ENCODE measurements at regions not wholly inside any gene's neighbourhood (a gene's known extent, or its start where the extent isn't known, plus 50 kb on each side); places are given as distances from the start of the nearest gene placed in this dataset.

DNA sequence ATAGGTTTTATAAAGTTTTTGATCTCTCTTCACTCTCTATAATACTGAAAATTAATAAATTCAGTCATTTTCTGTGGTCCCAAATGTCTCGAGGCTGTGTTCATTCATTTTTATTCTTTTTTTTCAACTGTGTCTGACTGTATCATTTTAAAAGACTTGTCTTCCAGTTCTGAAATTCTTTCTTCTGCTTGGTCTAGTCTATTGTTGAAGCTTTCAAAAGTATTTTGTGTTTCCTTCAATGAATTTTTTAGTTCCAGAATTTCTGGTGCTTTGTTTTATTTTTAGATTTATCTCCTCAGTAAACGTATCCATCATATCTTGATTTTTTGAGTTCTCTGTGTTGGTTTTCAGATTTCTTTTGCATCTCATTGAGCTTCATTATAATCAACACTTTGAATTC lies 161.0 kb upstream of the CHRM3 start:
- H3K4me3 ChIP-seq (replicated peaks in 1 of 3): no peak overlapping the region
- no peaks in the 10 kb centered on the region for H3K9me3 ChIP-seq
- DNase-seq: no peak
- no peak overlapping the region for H3K27ac ChIP-seq
- H3K27me3 ChIP-seq: no peaks in the 10 kb centered on the region
- WGBS, 2 donors: 89% methylated on average over 2 of the region's 2 CpGs
- intact Hi-C loops (cut with DNase I): no loop called here
- H3K4me1 ChIP-seq: no peaks in the 10 kb centered on the region
- no peak for TF ChIP-seq POLR2A (IDR thresholded peaks at IDR 0.05)
- TF ChIP-seq, protein P1, sequence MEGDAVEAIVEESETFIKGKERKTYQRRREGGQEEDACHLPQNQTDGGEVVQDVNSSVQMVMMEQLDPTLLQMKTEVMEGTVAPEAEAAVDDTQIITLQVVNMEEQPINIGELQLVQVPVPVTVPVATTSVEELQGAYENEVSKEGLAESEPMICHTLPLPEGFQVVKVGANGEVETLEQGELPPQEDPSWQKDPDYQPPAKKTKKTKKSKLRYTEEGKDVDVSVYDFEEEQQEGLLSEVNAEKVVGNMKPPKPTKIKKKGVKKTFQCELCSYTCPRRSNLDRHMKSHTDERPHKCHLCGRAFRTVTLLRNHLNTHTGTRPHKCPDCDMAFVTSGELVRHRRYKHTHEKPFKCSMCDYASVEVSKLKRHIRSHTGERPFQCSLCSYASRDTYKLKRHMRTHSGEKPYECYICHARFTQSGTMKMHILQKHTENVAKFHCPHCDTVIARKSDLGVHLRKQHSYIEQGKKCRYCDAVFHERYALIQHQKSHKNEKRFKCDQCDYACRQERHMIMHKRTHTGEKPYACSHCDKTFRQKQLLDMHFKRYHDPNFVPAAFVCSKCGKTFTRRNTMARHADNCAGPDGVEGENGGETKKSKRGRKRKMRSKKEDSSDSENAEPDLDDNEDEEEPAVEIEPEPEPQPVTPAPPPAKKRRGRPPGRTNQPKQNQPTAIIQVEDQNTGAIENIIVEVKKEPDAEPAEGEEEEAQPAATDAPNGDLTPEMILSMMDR (IDR thresholded peaks at IDR 0.05): no peak
- H3K36me3 ChIP-seq: no peaks in the 10 kb centered on the region

DNA sequence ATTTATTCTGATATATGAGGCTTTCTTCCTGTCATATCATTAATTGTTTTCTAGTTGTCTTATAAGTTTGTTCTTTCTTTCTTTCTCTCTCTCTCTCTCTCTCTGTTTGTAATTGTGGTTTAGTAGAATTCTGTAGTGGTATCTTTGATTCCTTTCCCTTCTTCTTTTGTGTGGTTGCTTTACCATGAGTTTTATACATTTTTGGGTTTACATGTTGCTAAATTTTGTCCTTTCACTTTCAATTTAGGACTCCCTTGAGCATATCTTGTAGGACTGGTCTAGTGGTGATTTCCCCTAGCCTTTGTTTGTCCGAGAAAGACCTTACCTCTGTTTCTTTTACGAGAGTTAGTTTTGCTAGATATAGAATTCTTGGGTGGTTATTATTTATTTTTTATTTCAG lies 162.3 kb upstream of the CHRM3 start:
- H3K4me3 ChIP-seq (replicated peaks in 1 of 3): no peak overlapping the region
- no peak overlapping the region for H3K27ac ChIP-seq
- H3K4me1 ChIP-seq: no peaks in the 10 kb centered on the region
- no peaks in the 10 kb centered on the region for H3K36me3 ChIP-seq
- DNase-seq: no peak
- no peaks in the 10 kb centered on the region for H3K27me3 ChIP-seq
- 92 to 94% methylated on average over 2 of the region's 2 CpGs for WGBS, 2 donors
- TF ChIP-seq, protein P1 (IDR thresholded peaks at IDR 0.05): no peak
- no peak for TF ChIP-seq POLR2A (IDR thresholded peaks at IDR 0.05)
- no peaks in the 10 kb centered on the region for H3K9me3 ChIP-seq
- intact Hi-C loops (cut with DNase I): no loop called here

DNA sequence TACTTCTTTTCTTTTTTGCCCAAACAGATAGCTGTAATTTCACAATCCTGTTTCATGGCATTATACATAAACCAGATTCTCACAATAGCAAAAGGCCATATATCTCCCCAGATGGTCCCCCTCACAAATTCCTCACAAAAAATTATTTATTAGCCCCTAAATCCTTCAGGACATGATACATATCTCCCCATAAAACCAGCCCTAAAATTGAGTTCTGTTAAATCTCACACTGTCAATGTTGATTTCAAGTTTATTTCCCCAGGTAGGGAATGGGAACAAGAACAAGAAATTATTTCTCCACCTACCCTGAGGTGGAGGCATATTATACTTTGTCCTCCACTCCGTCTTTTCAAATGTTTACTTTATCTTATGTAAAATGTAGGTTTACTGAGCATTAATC lies 163.4 kb upstream of the CHRM3 start:
- intact Hi-C loops (cut with DNase I): no loop called here
- DNase-seq: no peak
- WGBS, 2 donors: 86 to 92% methylated on average over 1 of the region's 1 CpG
- no peaks in the 10 kb centered on the region for H3K9me3 ChIP-seq
- no peaks in the 10 kb centered on the region for H3K36me3 ChIP-seq
- H3K4me3 ChIP-seq (replicated peaks in 1 of 3): no peak overlapping the region
- TF ChIP-seq, protein P1 (IDR thresholded peaks at IDR 0.05): no peak
- no peak for TF ChIP-seq POLR2A (IDR thresholded peaks at IDR 0.05)
- no peak overlapping the region for H3K27ac ChIP-seq
- no peaks in the 10 kb centered on the region for H3K27me3 ChIP-seq
- H3K4me1 ChIP-seq: no peaks in the 10 kb centered on the region

DNA sequence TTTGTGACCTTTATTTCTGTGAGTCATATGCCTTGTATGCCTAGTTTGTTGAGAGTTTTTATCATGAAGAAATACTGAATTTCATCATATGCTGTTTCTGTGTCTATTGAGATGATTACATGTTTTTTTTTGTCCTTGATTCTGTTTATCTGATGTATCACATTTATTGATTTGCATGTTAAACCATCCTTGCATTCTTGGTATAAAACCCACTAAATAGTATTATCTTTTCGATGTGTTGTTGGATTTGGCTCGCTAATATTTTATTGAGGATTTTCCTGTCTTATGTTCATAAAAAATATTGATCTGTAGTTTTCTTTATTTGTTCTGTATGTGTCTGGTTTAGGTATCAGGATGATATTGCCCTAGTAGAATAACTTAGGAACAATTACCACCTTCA lies 164.7 kb upstream of the CHRM3 start:
- Histone ChIP-seq H3K27me3 (no peaks in the 10 kb centered on the region), H3K4me1 (no peaks in the 10 kb centered on the region), H3K36me3 (no peaks in the 10 kb centered on the region), H3K4me3 (replicated peaks in 1 of 3) (no peak overlapping the region), H3K9me3 (no peaks in the 10 kb centered on the region), H3K27ac (no peak overlapping the region)
- no peak for DNase-seq
- no peak for TF ChIP-seq POLR2A (IDR thresholded peaks at IDR 0.05)
- TF ChIP-seq, protein P1 (IDR thresholded peaks at IDR 0.05): no peak
- intact Hi-C loops (cut with DNase I): no loop called here
- 91 to 93% methylated on average over 2 of the region's 2 CpGs for WGBS, 2 donors

DNA sequence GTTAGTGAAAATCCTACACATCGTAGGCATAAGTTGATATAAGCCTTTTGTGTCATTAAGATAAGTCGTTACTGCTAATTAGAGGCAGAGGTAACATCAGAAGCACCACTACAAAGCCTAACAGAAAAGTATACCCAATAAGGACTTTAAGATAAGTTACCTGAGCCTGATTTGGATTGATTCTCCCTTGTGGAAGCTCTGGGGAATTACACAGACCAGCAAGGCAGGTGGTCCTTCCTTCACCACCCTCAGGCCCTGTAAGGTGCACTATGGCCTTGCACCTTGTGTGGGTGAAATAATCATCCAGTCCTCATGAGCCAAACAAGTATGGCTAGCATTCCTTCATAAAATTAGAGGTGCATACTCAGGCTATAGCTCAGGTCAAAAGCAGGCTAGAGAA lies 166.7 kb upstream of the CHRM3 start:
- intact Hi-C loops (cut with DNase I): no loop called here
- no peaks in the 10 kb centered on the region for H3K9me3 ChIP-seq
- H3K36me3 ChIP-seq: no peaks in the 10 kb centered on the region
- H3K4me1 ChIP-seq: no peaks in the 10 kb centered on the region
- WGBS, 2 donors: 56 to 70% methylated on average over 2 of the region's 2 CpGs
- H3K27ac ChIP-seq: no peak overlapping the region
- H3K27me3 ChIP-seq: no peaks in the 10 kb centered on the region
- TF ChIP-seq, protein P1 (IDR thresholded peaks at IDR 0.05): no peak
- no peak for TF ChIP-seq POLR2A (IDR thresholded peaks at IDR 0.05)
- H3K4me3 ChIP-seq (replicated peaks in 1 of 3): no peak overlapping the region
- DNase-seq: no peak
